H9 (cell line): ENCODE measurements at regions not wholly inside any gene's neighbourhood (a gene's known extent, or its start where the extent isn't known, plus 50 kb on each side); places are given as distances from the start of the nearest gene placed in this dataset.

Source experiments
- DNase-seq: peaks from one replicate; pipeline ENCODE4 v3.0.0-alpha.2; 2017
- H2AFZ ChIP-seq: one replicate; pipeline ENCODE4 v1.6.1; 2013; ENCODE audit warnings: mild to moderate bottlenecking, low read length, control low read depth, moderate library complexity
- H2AK5ac ChIP-seq: 2 replicates; pipeline ENCODE4 v1.6.1; 2013; ENCODE audit warnings: low read length, control low read depth, mixed read lengths; ENCODE audit not compliant: insufficient read length
- H2BK120ac ChIP-seq: one replicate; pipeline ENCODE4 v1.6.1; 2013; ENCODE audit warnings: low read depth, mild to moderate bottlenecking, low read length, control low read depth, inconsistent platforms; ENCODE audit not compliant: poor library complexity, severe bottlenecking
- H2BK12ac ChIP-seq: 2 replicates; pipeline ENCODE4 v1.6.1; 2013; ENCODE audit warnings: low read length, control low read depth, mixed read lengths, low read depth; ENCODE audit not compliant: insufficient read length
- H2BK15ac ChIP-seq: 2 replicates; pipeline ENCODE4 v1.6.1; 2013; ENCODE audit warnings: low read depth, low read length, control low read depth
- H2BK20ac ChIP-seq: one replicate; pipeline ENCODE4 v1.6.1; 2013; ENCODE audit warnings: low read depth, mild to moderate bottlenecking, low read length, control low read depth, inconsistent platforms; ENCODE audit not compliant: poor library complexity, severe bottlenecking
- H2BK5ac ChIP-seq: 2 replicates; pipeline ENCODE4 v1.6.1; 2013; ENCODE audit warnings: low read length, control low read depth, mixed read lengths; ENCODE audit not compliant: insufficient read length
- H3K14ac ChIP-seq: 2 replicates; pipeline ENCODE4 v1.6.1; 2013; ENCODE audit warnings: low read length, control low read depth; ENCODE audit not compliant: insufficient read depth
- H3K18ac ChIP-seq: 2 replicates; pipeline ENCODE4 v1.6.1; 2013; ENCODE audit warnings: low read depth, mild to moderate bottlenecking, mixed read lengths, low read length, control low read depth; ENCODE audit not compliant: insufficient read length
- H3K23ac ChIP-seq: 2 replicates; pipeline ENCODE4 v1.6.1; 2013; ENCODE audit warnings: low read length, control low read depth, mixed read lengths, low read depth; ENCODE audit not compliant: insufficient read length
- H3K23me2 ChIP-seq: 2 replicates; pipeline ENCODE4 v1.6.1; 2013; ENCODE audit warnings: low read depth, mild to moderate bottlenecking, mixed read lengths, low read length, control low read depth; ENCODE audit not compliant: insufficient read length, poor library complexity, severe bottlenecking
- H3K27ac ChIP-seq: 2 replicates; pipeline ENCODE4 v1.5.1; 2013; ENCODE audit warnings: low read length, control low read depth, mixed read lengths, low read depth; ENCODE audit not compliant: insufficient read length
- H3K27me3 ChIP-seq: 2 replicates; pipeline ENCODE4 v1.6.1; 2013; ENCODE audit warnings: low read length, control low read depth, inconsistent platforms; ENCODE audit not compliant: insufficient read depth
- H3K4ac ChIP-seq: 2 replicates; pipeline ENCODE4 v1.6.1; 2013; ENCODE audit warnings: low read depth, mild to moderate bottlenecking, control low read depth, inconsistent platforms, low read length, moderate library complexity
- H3K4me1 ChIP-seq: 2 replicates; pipeline ENCODE4 v1.6.1; 2013; ENCODE audit warnings: low read length, control low read depth, inconsistent platforms; ENCODE audit not compliant: insufficient read depth
- H3K4me2 ChIP-seq: 2 replicates; pipeline ENCODE4 v1.6.1; 2013; ENCODE audit warnings: low read length, control low read depth, mixed read lengths; ENCODE audit not compliant: insufficient read length, insufficient read depth
- H3K56ac ChIP-seq: 2 replicates; pipeline ENCODE4 v1.6.1; 2013; ENCODE audit warnings: low read depth, mild to moderate bottlenecking, mixed read lengths, low read length, control low read depth; ENCODE audit not compliant: insufficient read length
- H3K79me1 ChIP-seq: 2 replicates; pipeline ENCODE4 v1.6.1; 2013; ENCODE audit warnings: low read depth, mild to moderate bottlenecking, moderate library complexity, low read length, control low read depth, inconsistent platforms; ENCODE audit not compliant: insufficient read depth, poor library complexity, severe bottlenecking
- H3K79me2 ChIP-seq: 2 replicates; pipeline ENCODE4 v1.6.1; 2013; ENCODE audit warnings: low read length, control low read depth, inconsistent platforms; ENCODE audit not compliant: insufficient read depth
- H3K9ac ChIP-seq: 2 replicates; pipeline ENCODE4 v1.6.1; 2013; ENCODE audit warnings: low read length, control low read depth, mixed read lengths; ENCODE audit not compliant: insufficient read length; ENCODE audit errors: extremely low read depth
- H3K9me3 ChIP-seq: one replicate; pipeline ENCODE4 v1.6.1; 2013; ENCODE audit warnings: low read depth, low read length, inconsistent platforms; ENCODE audit not compliant: control insufficient read depth
- H3T11ph ChIP-seq: one replicate; pipeline ENCODE4 v1.6.1; 2013; ENCODE audit warnings: mild to moderate bottlenecking, low read length, control low read depth, inconsistent platforms
- H4K20me1 ChIP-seq: one replicate; pipeline ENCODE4 v1.6.1; 2013; ENCODE audit not compliant: control insufficient read depth, insufficient read length, insufficient read depth
- H4K5ac ChIP-seq: 2 replicates; pipeline ENCODE4 v1.6.1; 2013; ENCODE audit warnings: low read depth, mild to moderate bottlenecking, mixed read lengths, low read length, control low read depth; ENCODE audit not compliant: insufficient read length
- H4K8ac ChIP-seq: replicated peaks from 2 replicates; pipeline ENCODE4 v1.6.1; 2013; ENCODE audit warnings: low read length, control low read depth, mixed read lengths, low read depth; ENCODE audit not compliant: insufficient read length
- H4K91ac ChIP-seq: 2 replicates; pipeline ENCODE4 v1.6.1; 2013; ENCODE audit warnings: low read depth, mild to moderate bottlenecking, moderate library complexity, mixed read lengths, low read length, control low read depth; ENCODE audit not compliant: insufficient read length
- H3K27ac Mint-ChIP-seq, 3 experiments: 2 replicates in 2 of 3; 3 replicates in 1 of 3; pipeline ENCODE4 v1.8.0; 2020 to 2021; ENCODE audit warnings: mixed read lengths in 3 of 3, mild to moderate bottlenecking in 1 of 3, moderate library complexity in 1 of 3
- H3K27me3 Mint-ChIP-seq: 2 replicates; pipeline ENCODE4 v1.8.0; 2021; ENCODE audit warnings: low read depth, mild to moderate bottlenecking, moderate library complexity, mixed read lengths
- H3K36me3 Mint-ChIP-seq, 3 experiments: 2 replicates in 2 of 3; 3 replicates in 1 of 3; pipeline ENCODE4 v1.8.0; 2020 to 2021; ENCODE audit warnings: low read depth in 3 of 3, mixed read lengths in 3 of 3; ENCODE audit not compliant: insufficient read depth in 1 of 3
- H3K4me1 Mint-ChIP-seq, 2 experiments: 2 replicates each; pipeline ENCODE4 v1.8.0; 2020; ENCODE audit warnings: mixed read lengths in 2 of 2
- H3K4me3 Mint-ChIP-seq, 2 experiments: 2 replicates in 1 of 2; 3 replicates in 1 of 2; pipeline ENCODE4 v1.8.0; 2020 to 2021; ENCODE audit warnings: mild to moderate bottlenecking in 2 of 2, mixed read lengths in 2 of 2, moderate library complexity in 1 of 2
- H3K9me3 Mint-ChIP-seq, 2 experiments: 2 replicates in 1 of 2; 3 replicates in 1 of 2; pipeline ENCODE4 v1.8.0; 2020; ENCODE audit warnings: mild to moderate bottlenecking in 2 of 2, mixed read lengths in 2 of 2, moderate library complexity in 1 of 2
- CTCF ChIP-seq: fragments of 200-600 bp; sonication (generic); conservative IDR thresholded peaks from 3 replicates; pipeline ENCODE4 v1.8.0; 2021; ENCODE audit warnings: antibody characterized with exemption, mild to moderate bottlenecking
- WGBS: extraction: QIAGEN DNeasy Blood & Tissue Kit; methylation state at CpG from one replicate; pipeline ENCODE4 v1.1.7; 2013; ENCODE audit warnings: missing lambda C conversion rate, low lambda C conversion rate, mixed read lengths; ENCODE audit not compliant: insufficient read length; ENCODE audit errors: extremely low coverage; 5-methylcytosine and 5-hydroxymethylcytosine counted together

DNA sequence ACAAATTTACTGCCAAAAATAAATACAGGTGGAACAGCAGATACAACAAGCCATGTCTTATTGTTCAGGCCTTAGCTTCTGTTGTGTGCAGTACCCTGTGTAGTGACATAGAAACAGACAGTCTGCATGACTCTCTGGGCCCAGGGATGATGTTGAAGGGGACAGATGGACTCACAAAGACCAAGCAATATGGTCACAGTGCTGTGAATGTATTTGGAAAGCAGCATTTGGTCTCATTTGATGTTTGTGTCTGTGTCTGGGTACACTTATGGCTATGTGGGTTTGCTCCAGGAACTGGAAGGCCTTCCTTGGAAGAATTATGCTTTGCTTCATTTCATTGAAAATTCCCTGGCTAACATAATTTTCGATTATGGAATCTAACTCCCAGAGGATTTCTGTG, 158.5 kb downstream of the CDC42EP3 start:
- H2AFZ ChIP-seq, result no peak overlapping the region
- H3K4me1 Mint-ChIP-seq, result peaks cover 3 to 5% of the 10 kb centered on the region in 2 experiments; a peak in 3 of 4 replicates
- no peak overlapping the region for H3K4ac ChIP-seq
- no peak overlapping the region for H2BK5ac ChIP-seq
- H4K8ac ChIP-seq, result no peak overlapping the region
- no peak overlapping the region for H2BK12ac ChIP-seq
- no peak overlapping the region for H3K27ac ChIP-seq
- H3K79me2 ChIP-seq, result no peaks in the 10 kb centered on the region
- H3T11ph ChIP-seq, result no peak overlapping the region
- H3K4me1 ChIP-seq, result no peaks in the 10 kb centered on the region
- H3K27me3 Mint-ChIP-seq, result no peaks in the 10 kb centered on the region; the same call in 1 of the 2 replicates
- H3K4me3 Mint-ChIP-seq, result no peak overlapping the region
- H4K91ac ChIP-seq, result no peak overlapping the region
- no peak overlapping the region for H2BK15ac ChIP-seq
- no peak overlapping the region for H3K56ac ChIP-seq
- H3K18ac ChIP-seq, result no peak overlapping the region
- H4K20me1 ChIP-seq, result no peaks in the 10 kb centered on the region
- no peak for DNase-seq
- H3K23me2 ChIP-seq, result no peaks in the 10 kb centered on the region
- no peak overlapping the region for H3K14ac ChIP-seq
- no peak overlapping the region for H2BK20ac ChIP-seq
- no peak overlapping the region for H4K5ac ChIP-seq
- H3K9me3 Mint-ChIP-seq, result peaks cover 2 to 3% of the 10 kb centered on the region in 2 experiments; a peak in 1 of 5 replicates
- no peak overlapping the region for H3K27ac Mint-ChIP-seq
- TF ChIP-seq CTCF, result no peak
- WGBS, result no CpG with 5 or more reads among the region's 1 CpG
- no peak overlapping the region for H2BK120ac ChIP-seq
- H3K79me1 ChIP-seq, result no peaks in the 10 kb centered on the region
- no peaks in the 10 kb centered on the region for H3K27me3 ChIP-seq
- no peak overlapping the region for H3K4me2 ChIP-seq
- H3K23ac ChIP-seq, result no peak overlapping the region
- no peak overlapping the region for H2AK5ac ChIP-seq
- no peaks in the 10 kb centered on the region for H3K36me3 Mint-ChIP-seq
- no peaks in the 10 kb centered on the region for H3K9me3 ChIP-seq
- H3K9ac ChIP-seq, result no peak overlapping the region
